Fibroblast of lung (primary cell): ENCODE measurements at regions not wholly inside any gene's neighbourhood (a gene's known extent, or its start where the extent isn't known, plus 50 kb on each side); places are given as distances from the start of the nearest gene placed in this dataset.

Experiments
- CTCF ChIP-seq, 2 donors: IDR thresholded peaks in 1 of 2; conservative IDR thresholded peaks in 1 of 2; 1 replicate in 1 of 2; 2 replicates in 1 of 2; pipeline ENCODE4 v1.5.1; 2011 to 2012; ENCODE audit warnings: low read length in 2 of 2, control low read depth in 1 of 2, inconsistent platforms in 1 of 2, low read depth in 1 of 2, mild to moderate bottlenecking in 1 of 2
- EZH2 ChIP-seq: IDR thresholded peaks from 2 replicates; pipeline ENCODE4 v1.5.1; 2012; ENCODE audit warnings: low read length, control low read depth, mild to moderate bottlenecking; ENCODE audit errors: missing control alignments

GRCh38 chr3:106522397-106522796 is 653.6 kb upstream of the CBLB start:
- TF ChIP-seq CTCF (conservative IDR thresholded peaks at IDR 0.05 in 1 of 2, IDR thresholded peaks at IDR 0.05 in 1 of 2; ENCODE audit: low read depth in 1 of 2, low read length in 2 of 2) (no peak), EZH2 (no peak)
